Neuronal stem cell (in vitro differentiated cells): ENCODE measurements at regions not wholly inside any gene's neighbourhood (a gene's known extent, or its start where the extent isn't known, plus 50 kb on each side); places are given as distances from the start of the nearest gene placed in this dataset.

Experiments
- DNase-seq: peaks from one replicate; pipeline ENCODE4 v3.0.0-alpha.2; 2013; ENCODE audit warnings: low spot score
- H2AFZ ChIP-seq: one replicate; pipeline ENCODE4 v1.6.1; 2013; ENCODE audit warnings: mild to moderate bottlenecking, low read length, inconsistent platforms
- H2AK5ac ChIP-seq: 2 replicates; pipeline ENCODE4 v1.6.1; 2013; ENCODE audit warnings: low read depth, mild to moderate bottlenecking, inconsistent platforms, low read length, moderate library complexity, mixed read lengths
- H2BK120ac ChIP-seq: 2 replicates; pipeline ENCODE4 v1.6.1; 2013; ENCODE audit warnings: low read depth, mild to moderate bottlenecking, inconsistent platforms, low read length, moderate library complexity, mixed read lengths
- H2BK12ac ChIP-seq: one replicate; pipeline ENCODE4 v1.6.1; 2013; ENCODE audit warnings: low read length, inconsistent platforms
- H2BK15ac ChIP-seq: 2 replicates; pipeline ENCODE4 v1.6.1; 2013; ENCODE audit warnings: mild to moderate bottlenecking, low read length, inconsistent platforms, mixed read lengths
- H2BK5ac ChIP-seq: one replicate; pipeline ENCODE4 v1.6.1; 2013; ENCODE audit warnings: inconsistent platforms, mild to moderate bottlenecking, low read length, moderate library complexity
- H3K14ac ChIP-seq: one replicate; pipeline ENCODE4 v1.6.1; 2013; ENCODE audit warnings: low read length, inconsistent platforms
- H3K18ac ChIP-seq: 2 replicates; pipeline ENCODE4 v1.6.1; 2013; ENCODE audit warnings: low read length, inconsistent platforms
- H3K23ac ChIP-seq: 2 replicates; pipeline ENCODE4 v1.6.1; 2013; ENCODE audit warnings: low read depth, mild to moderate bottlenecking, mixed read lengths, low read length, inconsistent platforms; ENCODE audit not compliant: poor library complexity
- H3K27ac ChIP-seq: replicated peaks from 3 replicates; pipeline ENCODE4 v1.5.1; 2013; ENCODE audit warnings: low read length, inconsistent platforms
- H3K27me3 ChIP-seq, 3 experiments: 2 replicates each; pipeline ENCODE4 v1.6.1; 2013; ENCODE audit warnings: low read length in 3 of 3, mild to moderate bottlenecking in 2 of 3, inconsistent platforms in 1 of 3, low read depth in 1 of 3, mixed read lengths in 1 of 3, moderate library complexity in 1 of 3; ENCODE audit not compliant: control insufficient read depth in 3 of 3, insufficient read depth in 3 of 3
- H3K36me3 ChIP-seq, 2 donors: replicated peaks in 1 of 2; 2 replicates each; pipeline ENCODE4 v1.6.1; 2013; ENCODE audit warnings: low read length in 2 of 2; ENCODE audit not compliant: control insufficient read depth in 2 of 2, insufficient read depth in 2 of 2
- H3K4ac ChIP-seq: 2 replicates; pipeline ENCODE4 v1.6.1; 2013; ENCODE audit warnings: inconsistent platforms, mild to moderate bottlenecking, low read length, moderate library complexity
- H3K4me1 ChIP-seq, 2 donors: 1 replicate in 1 of 2; 2 replicates in 1 of 2; pipeline ENCODE4 v1.6.1; 2013; ENCODE audit warnings: low read length in 2 of 2, low read depth in 1 of 2; ENCODE audit not compliant: control insufficient read depth in 2 of 2, insufficient read depth in 1 of 2
- H3K4me2 ChIP-seq: one replicate; pipeline ENCODE4 v1.6.1; 2013; ENCODE audit warnings: mild to moderate bottlenecking, low read length, inconsistent platforms; ENCODE audit not compliant: insufficient read depth, poor library complexity, severe bottlenecking
- H3K4me3 ChIP-seq, 2 donors: 2 replicates each; pipeline ENCODE4 v1.5.1; 2013; ENCODE audit warnings: low read length in 2 of 2, mild to moderate bottlenecking in 2 of 2, inconsistent platforms in 1 of 2, moderate library complexity in 1 of 2
- H3K79me1 ChIP-seq: one replicate; pipeline ENCODE4 v1.6.1; 2013; ENCODE audit warnings: low read depth, mild to moderate bottlenecking, inconsistent platforms, low read length, moderate library complexity
- H3K9ac ChIP-seq: one replicate; pipeline ENCODE4 v1.6.1; 2013; ENCODE audit warnings: mild to moderate bottlenecking, low read depth, low read length, inconsistent platforms; ENCODE audit not compliant: poor library complexity
- H3K9me3 ChIP-seq, 2 donors: replicated peaks in 1 of 2; 2 replicates each; pipeline versions ENCODE3 to v1.6.1; 2013; ENCODE audit warnings: low read length in 2 of 2, mild to moderate bottlenecking in 2 of 2, inconsistent platforms in 1 of 2, low read depth in 1 of 2, mixed read lengths in 1 of 2, moderate library complexity in 1 of 2; ENCODE audit not compliant: control insufficient read depth in 2 of 2, insufficient read depth in 1 of 2
- H4K8ac ChIP-seq: one replicate; pipeline ENCODE4 v1.6.1; 2013; ENCODE audit warnings: low read depth, mild to moderate bottlenecking, inconsistent platforms, low read length, moderate library complexity
- H4K91ac ChIP-seq: one replicate; pipeline ENCODE4 v1.6.1; 2013; ENCODE audit warnings: low read length, low read depth, mild to moderate bottlenecking, inconsistent platforms; ENCODE audit not compliant: poor library complexity
- WGBS, 2 donors: extraction: QIAGEN DNeasy Blood & Tissue Kit; methylation state at CpG; one replicate each; pipeline ENCODE4 v1.1.7; 2013; ENCODE audit warnings: missing lambda C conversion rate in 2 of 2, mixed read lengths in 1 of 2; ENCODE audit not compliant: insufficient read length in 2 of 2, insufficient replicate concordance in 1 of 2; ENCODE audit errors: extremely low coverage in 2 of 2; 5-methylcytosine and 5-hydroxymethylcytosine counted together

DNA sequence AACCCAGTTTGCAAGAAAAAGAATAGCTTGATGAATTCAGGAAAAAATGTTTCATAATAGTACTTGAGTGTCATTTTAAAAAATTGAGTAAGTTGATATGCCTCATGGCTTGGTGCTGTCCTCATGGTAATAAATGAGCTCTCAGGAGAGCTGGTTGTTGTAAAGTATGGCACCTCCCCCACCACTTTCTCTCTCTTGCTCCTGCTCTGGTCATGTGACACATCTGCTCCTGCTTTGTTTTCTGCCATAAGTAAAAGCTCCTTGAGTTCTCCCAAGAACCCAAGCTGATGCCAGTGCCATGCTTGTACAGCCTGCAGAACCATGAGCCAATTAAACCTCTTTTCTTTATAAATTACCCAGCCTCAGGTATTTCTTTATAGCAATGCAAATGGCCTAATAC is 108.8 kb upstream of the CRBN start:
- Histone ChIP-seq H2AK5ac (no peak overlapping the region), H3K4me3 (no peak overlapping the region), H3K18ac (no peak overlapping the region), H3K9ac (no peak overlapping the region), H3K4me1 (no peaks in the 10 kb centered on the region), H2BK15ac (no peak overlapping the region), H3K4me2 (no peak overlapping the region), H2AFZ (no peak overlapping the region), H4K8ac (no peak overlapping the region), H4K91ac (no peak overlapping the region), H3K27ac (no peak overlapping the region), H3K4ac (no peak overlapping the region), H3K36me3 (no peaks in the 10 kb centered on the region), H3K79me1 (no peaks in the 10 kb centered on the region), H2BK12ac (no peak overlapping the region), H3K14ac (no peak overlapping the region), H3K23ac (no peak overlapping the region), H3K9me3 (no peaks in the 10 kb centered on the region), H2BK120ac (no peak overlapping the region), H3K27me3 (no peaks in the 10 kb centered on the region), H2BK5ac (no peak overlapping the region)
- DNase-seq = no peak

DNA sequence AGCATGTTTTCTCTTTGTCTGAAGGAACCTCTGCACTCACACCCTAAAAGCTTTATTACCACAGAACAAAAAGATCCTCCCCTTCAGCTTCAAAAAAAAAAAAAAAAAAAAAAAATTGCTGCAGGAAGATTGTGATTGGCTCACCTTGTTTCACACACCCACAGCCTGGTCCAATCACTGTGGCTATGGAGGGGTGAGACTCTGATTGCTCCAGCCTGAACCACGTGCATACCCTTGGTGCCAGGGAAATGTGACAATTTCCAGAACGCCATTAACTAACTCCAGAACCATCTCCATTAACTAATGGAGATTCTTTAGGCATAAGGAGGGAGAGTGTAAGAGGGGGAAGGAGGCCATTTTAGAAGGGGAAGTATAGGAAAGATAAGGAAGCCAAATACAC is 106.5 kb upstream of the CRBN start:
- no peak overlapping the region for H3K27ac ChIP-seq
- no peak overlapping the region for H3K18ac ChIP-seq
- H3K4me3 ChIP-seq = no peak overlapping the region
- H3K4me1 ChIP-seq = no peaks in the 10 kb centered on the region
- H2BK15ac ChIP-seq = no peak overlapping the region
- WGBS, 2 donors = no CpG with 5 or more reads among the region's 2 CpGs
- no peak overlapping the region for H4K8ac ChIP-seq
- no peak overlapping the region for H3K9ac ChIP-seq
- H3K9me3 ChIP-seq = no peaks in the 10 kb centered on the region
- no peak for DNase-seq
- H3K14ac ChIP-seq = no peak overlapping the region
- no peak overlapping the region for H3K23ac ChIP-seq
- H3K79me1 ChIP-seq = no peaks in the 10 kb centered on the region
- H2BK120ac ChIP-seq = no peak overlapping the region
- no peak overlapping the region for H2BK5ac ChIP-seq
- no peak overlapping the region for H3K4ac ChIP-seq
- H2AFZ ChIP-seq = peak overlapping the region; percentile 45
- no peaks in the 10 kb centered on the region for H3K36me3 ChIP-seq
- no peaks in the 10 kb centered on the region for H3K27me3 ChIP-seq
- H4K91ac ChIP-seq = no peak overlapping the region
- no peak overlapping the region for H3K4me2 ChIP-seq
- H2AK5ac ChIP-seq = no peak overlapping the region
- H2BK12ac ChIP-seq = no peak overlapping the region

DNA sequence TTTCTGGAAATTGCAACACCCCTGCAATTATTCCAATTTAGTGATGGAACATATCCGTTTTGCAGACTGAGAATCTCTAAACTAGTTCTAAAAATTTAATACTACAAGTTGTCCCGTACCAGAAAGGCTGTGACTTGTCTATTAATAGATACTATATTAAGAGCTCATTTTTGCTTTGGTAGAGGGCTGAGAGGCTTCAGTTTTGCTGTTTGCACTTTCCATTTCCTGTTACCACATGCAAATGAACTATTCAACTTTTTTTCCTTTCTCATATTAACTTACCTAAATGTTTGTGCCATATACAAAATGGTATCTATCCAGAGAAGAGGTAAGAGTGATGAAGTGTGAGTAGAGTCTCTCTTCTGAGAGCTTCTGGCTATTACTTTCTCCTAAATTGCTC is 101.5 kb upstream of the CRBN start:
- no peak overlapping the region for H3K9ac ChIP-seq
- DNase-seq = no peak
- H3K4me3 ChIP-seq = no peak overlapping the region
- H2BK12ac ChIP-seq = no peak overlapping the region
- no peak overlapping the region for H2BK5ac ChIP-seq
- H3K4ac ChIP-seq = no peak overlapping the region
- no peak overlapping the region for H4K91ac ChIP-seq
- H3K27ac ChIP-seq = no peak overlapping the region
- no peaks in the 10 kb centered on the region for H3K79me1 ChIP-seq
- no peak overlapping the region for H3K18ac ChIP-seq
- no peak overlapping the region for H3K23ac ChIP-seq
- no peak overlapping the region for H4K8ac ChIP-seq
- peaks cover 0 to 2% of the 10 kb centered on the region in 2 donors for H3K4me1 ChIP-seq
- no peak overlapping the region for H2BK120ac ChIP-seq
- H2AFZ ChIP-seq = no peak overlapping the region
- H3K9me3 ChIP-seq = no peaks in the 10 kb centered on the region
- no CpG with 5 or more reads among the region's 2 CpGs for WGBS, 2 donors
- H2AK5ac ChIP-seq = no peak overlapping the region
- H3K4me2 ChIP-seq = no peak overlapping the region
- no peaks in the 10 kb centered on the region for H3K27me3 ChIP-seq
- no peaks in the 10 kb centered on the region for H3K36me3 ChIP-seq
- H2BK15ac ChIP-seq = no peak overlapping the region
- H3K14ac ChIP-seq = no peak overlapping the region

DNA sequence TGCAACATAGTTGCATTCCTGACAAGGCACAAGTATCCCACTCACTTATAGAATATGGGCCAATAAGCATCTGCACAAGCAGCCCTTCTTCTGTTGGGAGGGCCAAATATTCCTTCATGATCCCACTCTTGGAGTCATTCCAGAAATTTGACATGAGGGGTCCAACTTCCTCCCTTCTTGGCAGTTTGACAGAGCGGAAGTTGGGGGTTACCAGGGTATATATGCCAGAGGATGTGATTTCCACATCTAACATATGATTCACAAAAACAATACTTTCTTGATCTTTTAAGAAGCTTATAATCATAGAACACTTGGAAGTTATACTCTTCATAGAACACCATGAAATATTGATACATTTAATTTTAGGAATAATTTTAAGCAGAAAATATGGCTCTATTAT is 100.9 kb upstream of the CRBN start:
- DNase-seq = no peak
- H2BK15ac ChIP-seq = no peak overlapping the region
- no peak overlapping the region for H2AK5ac ChIP-seq
- WGBS, 2 donors = no CpG with 5 or more reads among the region's 1 CpG
- H3K27ac ChIP-seq = no peak overlapping the region
- H3K4me3 ChIP-seq = no peak overlapping the region
- H3K27me3 ChIP-seq = no peaks in the 10 kb centered on the region
- no peak overlapping the region for H2BK120ac ChIP-seq
- peaks cover 0 to 2% of the 10 kb centered on the region in 2 donors for H3K4me1 ChIP-seq
- no peak overlapping the region for H4K8ac ChIP-seq
- H3K18ac ChIP-seq = no peak overlapping the region
- no peaks in the 10 kb centered on the region for H3K79me1 ChIP-seq
- no peaks in the 10 kb centered on the region for H3K9me3 ChIP-seq
- no peak overlapping the region for H3K4ac ChIP-seq
- H3K4me2 ChIP-seq = no peak overlapping the region
- H4K91ac ChIP-seq = no peak overlapping the region
- no peaks in the 10 kb centered on the region for H3K36me3 ChIP-seq
- H3K23ac ChIP-seq = no peak overlapping the region
- H2BK5ac ChIP-seq = no peak overlapping the region
- no peak overlapping the region for H3K9ac ChIP-seq
- no peak overlapping the region for H2BK12ac ChIP-seq
- no peak overlapping the region for H2AFZ ChIP-seq
- no peak overlapping the region for H3K14ac ChIP-seq
